K562 (cell line): ENCODE measurements at regions not wholly inside any gene's neighbourhood (a gene's known extent, or its start where the extent isn't known, plus 50 kb on each side); places are given as distances from the start of the nearest gene placed in this dataset.

ENCODE experiments used
- POLR2AphosphoS5 ChIP-seq: IDR thresholded peaks from 2 replicates; pipeline ENCODE4 v1.6.1; 2011; ENCODE audit warnings: mild to moderate bottlenecking, low read depth, low read length, moderate library complexity; ENCODE audit not compliant: control insufficient read depth, insufficient read depth
- TF ChIP-seq, protein P1 (sequence below), 3 experiments: IDR thresholded peaks in 2 of 3; conservative IDR thresholded peaks in 1 of 3; 2 replicates each; pipeline ENCODE4 v1.5.1; 2011 to 2012; ENCODE audit warnings: low read length in 3 of 3, mild to moderate bottlenecking in 3 of 3, control low read depth in 2 of 3, improper control_type of control experiment in 1 of 3, inconsistent platforms in 1 of 3, low read depth in 1 of 3, mixed read lengths in 1 of 3, moderate library complexity in 1 of 3; ENCODE audit not compliant: insufficient read depth in 2 of 3

DNA sequence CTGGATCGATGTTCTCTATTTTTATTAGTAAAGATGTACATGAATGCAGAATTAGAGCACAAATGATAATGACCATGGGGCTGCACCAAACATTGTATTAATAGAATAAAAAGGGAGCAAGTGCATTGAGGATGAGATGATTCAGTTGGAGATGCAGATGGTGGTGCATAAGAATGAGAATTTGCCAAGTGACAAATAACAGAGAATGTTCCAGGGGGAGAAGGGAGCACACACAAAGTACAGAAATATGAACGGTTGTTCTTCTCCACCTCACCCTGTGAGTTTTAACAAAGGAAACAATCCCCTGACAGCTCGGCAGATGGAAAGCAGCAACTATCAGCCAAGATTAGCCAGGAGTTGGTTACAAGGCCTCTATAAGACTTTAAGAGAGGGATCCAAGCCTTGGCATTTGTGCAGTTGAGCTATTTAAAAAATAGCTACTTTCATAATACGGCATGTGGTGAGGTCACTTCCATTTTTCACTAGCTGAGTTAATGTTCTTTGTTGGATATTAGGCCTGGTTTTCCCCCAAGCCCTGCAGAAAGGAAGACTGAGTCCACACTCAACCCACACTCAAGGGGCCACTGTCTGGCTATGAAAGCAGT, 462.5 kb downstream of the TNS3 start:
- no peak for TF ChIP-seq POLR2AphosphoS5
- TF ChIP-seq, protein P1, sequence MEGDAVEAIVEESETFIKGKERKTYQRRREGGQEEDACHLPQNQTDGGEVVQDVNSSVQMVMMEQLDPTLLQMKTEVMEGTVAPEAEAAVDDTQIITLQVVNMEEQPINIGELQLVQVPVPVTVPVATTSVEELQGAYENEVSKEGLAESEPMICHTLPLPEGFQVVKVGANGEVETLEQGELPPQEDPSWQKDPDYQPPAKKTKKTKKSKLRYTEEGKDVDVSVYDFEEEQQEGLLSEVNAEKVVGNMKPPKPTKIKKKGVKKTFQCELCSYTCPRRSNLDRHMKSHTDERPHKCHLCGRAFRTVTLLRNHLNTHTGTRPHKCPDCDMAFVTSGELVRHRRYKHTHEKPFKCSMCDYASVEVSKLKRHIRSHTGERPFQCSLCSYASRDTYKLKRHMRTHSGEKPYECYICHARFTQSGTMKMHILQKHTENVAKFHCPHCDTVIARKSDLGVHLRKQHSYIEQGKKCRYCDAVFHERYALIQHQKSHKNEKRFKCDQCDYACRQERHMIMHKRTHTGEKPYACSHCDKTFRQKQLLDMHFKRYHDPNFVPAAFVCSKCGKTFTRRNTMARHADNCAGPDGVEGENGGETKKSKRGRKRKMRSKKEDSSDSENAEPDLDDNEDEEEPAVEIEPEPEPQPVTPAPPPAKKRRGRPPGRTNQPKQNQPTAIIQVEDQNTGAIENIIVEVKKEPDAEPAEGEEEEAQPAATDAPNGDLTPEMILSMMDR (IDR thresholded peaks at IDR 0.05 in 2 of 3, conservative IDR thresholded peaks at IDR 0.05 in 1 of 3; ENCODE audit: insufficient read depth in 2 of 3, low read depth in 1 of 3, low read length in 3 of 3) = no peak
